ENCODE measurements at regions not wholly inside any gene's neighbourhood (a gene's known extent, or its start where the extent isn't known, plus 50 kb on each side); places are given as distances from the start of the nearest gene placed in this dataset.
"Not testable (repeated sequence)": the region's sequence is repeated elsewhere in the genome, so short reads cannot be mapped to it uniquely, and the experiment has no call there.

DNA sequence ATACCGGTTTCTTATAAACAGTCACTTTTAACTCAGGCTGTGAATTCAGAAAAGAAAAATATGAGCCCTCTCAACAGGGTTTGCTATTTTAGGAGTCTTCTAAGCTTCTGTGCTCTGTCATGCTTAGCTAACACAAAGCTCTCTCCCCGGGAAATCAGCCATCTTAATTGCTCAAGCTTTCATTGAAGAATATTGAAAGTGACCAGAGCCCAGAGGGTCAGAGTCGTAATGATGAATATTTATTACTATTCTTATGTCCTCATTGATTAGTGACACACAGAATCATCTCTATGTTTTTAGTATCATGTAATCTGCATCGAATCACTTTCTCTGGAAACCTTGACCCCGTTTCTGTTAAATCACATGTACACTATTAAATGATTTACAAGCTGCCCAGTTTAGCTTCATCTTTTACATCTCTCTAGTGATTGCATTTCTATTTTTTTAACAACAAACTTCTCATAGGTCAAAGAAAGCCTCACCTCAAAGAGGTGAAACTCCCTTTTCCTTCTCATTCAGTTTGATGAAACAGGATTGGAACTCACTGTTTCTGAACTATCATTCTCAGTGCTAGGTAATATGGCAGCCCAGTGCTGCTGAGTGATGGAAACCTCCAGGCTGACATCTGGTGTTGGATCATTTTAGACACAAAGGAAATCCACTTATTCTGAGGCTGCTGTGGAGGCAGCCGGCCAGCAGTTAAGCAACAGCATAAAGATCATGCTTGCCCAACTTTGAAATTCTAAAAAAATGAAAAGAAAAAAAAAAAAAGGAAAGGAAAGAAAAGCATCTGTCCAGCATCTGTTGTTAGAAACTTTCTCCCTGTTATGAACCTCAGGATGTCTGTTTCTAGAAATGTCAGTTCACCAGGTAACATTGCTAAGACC lies 96.3 kb downstream of the RFPL4B start:
- CTCF ChIA-PET, result no interaction called here
- TF ChIP-seq, protein P1, sequence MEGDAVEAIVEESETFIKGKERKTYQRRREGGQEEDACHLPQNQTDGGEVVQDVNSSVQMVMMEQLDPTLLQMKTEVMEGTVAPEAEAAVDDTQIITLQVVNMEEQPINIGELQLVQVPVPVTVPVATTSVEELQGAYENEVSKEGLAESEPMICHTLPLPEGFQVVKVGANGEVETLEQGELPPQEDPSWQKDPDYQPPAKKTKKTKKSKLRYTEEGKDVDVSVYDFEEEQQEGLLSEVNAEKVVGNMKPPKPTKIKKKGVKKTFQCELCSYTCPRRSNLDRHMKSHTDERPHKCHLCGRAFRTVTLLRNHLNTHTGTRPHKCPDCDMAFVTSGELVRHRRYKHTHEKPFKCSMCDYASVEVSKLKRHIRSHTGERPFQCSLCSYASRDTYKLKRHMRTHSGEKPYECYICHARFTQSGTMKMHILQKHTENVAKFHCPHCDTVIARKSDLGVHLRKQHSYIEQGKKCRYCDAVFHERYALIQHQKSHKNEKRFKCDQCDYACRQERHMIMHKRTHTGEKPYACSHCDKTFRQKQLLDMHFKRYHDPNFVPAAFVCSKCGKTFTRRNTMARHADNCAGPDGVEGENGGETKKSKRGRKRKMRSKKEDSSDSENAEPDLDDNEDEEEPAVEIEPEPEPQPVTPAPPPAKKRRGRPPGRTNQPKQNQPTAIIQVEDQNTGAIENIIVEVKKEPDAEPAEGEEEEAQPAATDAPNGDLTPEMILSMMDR (IDR thresholded peaks at IDR 0.05; ENCODE audit: control extremely low read depth, extremely low read depth, low read depth, missing control alignments), result no peak
- POLR2A ChIA-PET, result no interaction called here
- no peak for DNase-seq (ENCODE audit: extremely low spot score)

DNA sequence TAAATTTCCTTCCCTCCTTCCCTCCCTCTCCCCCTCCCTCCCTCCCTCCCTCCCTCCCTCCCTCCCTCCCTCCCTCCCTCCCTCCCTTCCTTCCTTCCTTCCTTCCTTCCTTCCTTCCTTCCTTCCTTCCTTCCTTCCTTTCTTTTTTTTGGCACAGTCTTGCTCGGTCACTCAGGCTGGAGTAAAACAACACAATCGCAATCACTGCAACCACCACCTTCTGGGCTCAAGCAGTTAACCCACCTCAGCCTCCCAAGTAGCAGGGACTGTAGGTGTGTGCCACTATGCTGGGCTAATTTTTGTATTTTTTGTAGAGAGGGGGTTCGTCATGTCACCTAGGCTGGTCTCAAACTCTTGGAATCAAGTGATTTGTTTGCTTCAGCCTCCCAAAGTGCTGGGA lies 101.7 kb downstream of the RFPL4B start:
- DNase-seq (ENCODE audit: extremely low spot score); POLR2A ChIA-PET; CTCF ChIA-PET: not testable (repeated sequence)

DNA sequence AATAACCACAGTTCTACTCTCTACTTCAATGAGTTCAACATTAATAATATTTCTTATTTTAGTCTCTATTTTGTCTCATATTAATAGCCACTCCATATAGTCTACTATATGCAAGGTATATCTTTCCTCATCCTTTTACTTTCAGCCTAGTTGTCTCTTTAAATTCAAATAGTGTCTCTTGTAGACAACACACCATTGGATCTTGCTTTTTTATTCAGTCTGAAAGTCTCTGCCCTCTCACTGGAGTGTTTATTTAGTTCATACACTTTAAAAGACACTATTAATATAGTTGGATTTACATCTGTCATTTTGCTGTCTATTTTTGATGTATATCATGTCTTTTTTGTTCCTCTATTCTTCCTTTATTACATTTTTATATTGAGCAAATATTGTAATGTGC lies 103.5 kb downstream of the RFPL4B start:
- CTCF ChIA-PET, result no interaction called here
- TF ChIP-seq, protein P1 (IDR thresholded peaks at IDR 0.05; ENCODE audit: control extremely low read depth, extremely low read depth, low read depth, missing control alignments), result no peak
- POLR2A ChIA-PET, result no interaction called here
- no peak for DNase-seq (ENCODE audit: extremely low spot score)

DNA sequence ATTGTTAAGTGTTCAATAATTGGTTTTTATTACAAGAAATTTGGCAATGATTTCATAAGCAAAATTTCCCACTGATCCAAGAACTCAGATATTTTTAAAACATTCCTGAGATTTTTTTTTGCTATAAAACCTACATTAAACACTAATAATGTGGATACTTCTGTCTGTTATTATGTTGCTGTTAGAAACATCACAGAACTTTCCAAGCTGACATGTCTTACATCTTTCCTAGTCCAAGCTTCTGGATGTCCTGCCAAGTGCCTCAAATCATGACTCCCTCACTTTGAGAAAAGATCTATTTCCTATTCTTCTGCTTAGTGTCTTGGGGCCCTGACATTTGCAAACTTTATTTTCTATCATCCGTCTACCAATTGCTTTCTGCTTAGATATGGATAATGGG lies 110.8 kb downstream of the RFPL4B start:
- TF ChIP-seq, protein P1 (IDR thresholded peaks at IDR 0.05; ENCODE audit: control extremely low read depth, extremely low read depth, low read depth, missing control alignments), result no peak
- ChIA-PET POLR2A (no interaction called here), CTCF (no interaction called here)
- no peak for DNase-seq (ENCODE audit: extremely low spot score)

DNA sequence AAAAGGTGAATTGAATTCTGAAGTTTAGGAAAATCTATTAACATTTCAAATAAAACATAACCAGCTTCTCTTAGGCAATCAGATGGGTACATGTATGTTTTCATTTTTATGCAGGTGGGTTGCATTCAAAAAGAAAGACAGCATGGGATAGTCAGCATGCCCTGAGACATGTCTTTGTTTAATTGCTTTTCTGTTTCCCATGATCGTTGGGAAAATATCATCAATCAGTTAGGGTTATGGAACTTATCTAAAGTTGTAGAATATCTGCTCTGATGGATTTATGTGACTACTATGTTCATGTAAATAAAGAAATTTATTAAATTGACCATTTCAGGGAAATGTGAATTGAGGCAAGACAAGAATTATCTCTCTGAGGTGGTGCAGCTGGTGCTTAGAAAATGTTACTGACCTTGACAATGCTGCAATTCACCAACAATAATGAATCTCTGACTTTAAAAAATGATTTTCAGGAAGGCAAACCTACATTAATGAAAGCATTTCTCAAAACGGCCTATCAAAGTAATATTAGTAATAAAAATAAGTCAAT lies 112.7 kb downstream of the RFPL4B start:
- ChIA-PET CTCF (interaction anchor here (1.4 kb wide), 1 partner anchor 12 kb away, joined by 3 read pairs; no protein-coding TSS in a partner anchor), POLR2A (no interaction called here)
- TF ChIP-seq, protein P1 (IDR thresholded peaks at IDR 0.05; ENCODE audit: control extremely low read depth, extremely low read depth, low read depth, missing control alignments), result no peak
- no peak for DNase-seq (ENCODE audit: extremely low spot score)

DNA sequence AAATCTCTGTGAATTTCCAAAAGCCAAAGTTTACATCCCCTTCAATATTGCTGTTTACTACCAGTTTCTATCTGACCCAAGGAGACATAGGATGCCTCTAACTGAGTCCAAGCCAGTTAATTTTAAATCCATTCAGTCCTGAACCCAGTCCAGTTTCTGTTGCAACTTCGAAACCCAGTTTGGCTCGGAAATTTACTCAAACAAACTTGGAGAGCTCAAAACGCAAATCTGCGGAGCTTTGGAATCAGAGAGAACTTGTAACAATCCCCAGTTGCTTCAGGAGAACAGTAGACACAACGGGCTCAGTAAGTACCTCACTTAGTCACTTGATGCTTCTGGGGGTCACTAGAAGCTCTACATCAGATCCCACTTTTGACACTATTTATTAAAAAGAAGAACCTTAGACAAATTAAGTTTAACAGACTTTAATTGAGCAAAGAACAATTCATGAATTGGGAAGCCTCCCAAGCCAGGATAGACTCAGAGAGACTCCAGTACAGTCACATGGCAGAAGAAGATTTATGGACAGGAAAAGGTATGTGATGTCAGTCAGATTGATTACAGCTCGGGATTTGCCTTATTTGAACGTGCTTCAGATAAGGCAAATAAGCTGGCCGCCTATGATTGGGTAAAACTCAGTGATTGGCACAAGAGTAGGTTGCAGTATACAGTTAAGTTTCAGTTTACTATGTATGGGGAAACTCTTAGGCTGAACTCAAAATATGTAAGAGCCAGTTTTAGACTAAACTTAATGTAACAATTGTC lies 118.0 kb downstream of the RFPL4B start:
- CTCF ChIA-PET, result interaction anchor here (0.9 kb wide), 1 partner anchor 54 kb away, joined by 3 read pairs; no protein-coding TSS in a partner anchor
- POLR2A ChIA-PET, result no interaction called here
- TF ChIP-seq, protein P1 (IDR thresholded peaks at IDR 0.05; ENCODE audit: control extremely low read depth, extremely low read depth, low read depth, missing control alignments), result no peak
- no peak for DNase-seq (ENCODE audit: extremely low spot score)

Data from GM10248 (cell line).